IMR-90 (cell line): ENCODE measurements at regions not wholly inside any gene's neighbourhood (a gene's known extent, or its start where the extent isn't known, plus 50 kb on each side); places are given as distances from the start of the nearest gene placed in this dataset.

Source experiments
- ATAC-seq: fragments of 200-7000 bp; cut with Tn5 transposase; 2 replicates; pipeline ENCODE4 v1.9.1; 2020; ENCODE audit warnings: low read depth, mild to moderate bottlenecking, moderate library complexity
- BruUV-seq: library from RNA; stranded (reverse); fragments of 400-500 nt; replicated peaks from 2 replicates; lab custom pipeline; 2021; lab: Mats Ljungman, UMichigan
- CTCF ChIA-PET: fragments of 300-600 bp; formaldehyde crosslinking; extraction: SDS; loops from one replicate; lab custom pipeline; 2021; ENCODE audit warnings: antibody characterized with exemption; lab: Yijun Ruan, JAX
- POLR2A ChIA-PET: fragments of 300-600 bp; sonication (Branson Sonifier 250); formaldehyde crosslinking; loops from one replicate; lab custom pipeline; 2022; ENCODE audit warnings: antibody characterized with exemption; ENCODE audit not compliant: unreplicated experiment; lab: Charles Lee
- DNase-seq: peaks from one replicate; pipeline ENCODE4 v3.0.0; 2013
- H2AFZ ChIP-seq: replicated peaks from 2 replicates; pipeline ENCODE3; 2013; ENCODE audit warnings: low read length, mild to moderate bottlenecking; ENCODE audit not compliant: poor library complexity
- H2AK5ac ChIP-seq: 2 replicates; pipeline ENCODE4 v1.6.1; 2013; ENCODE audit warnings: low read depth, low read length, inconsistent platforms
- H2AK9ac ChIP-seq: replicated peaks from 2 replicates; pipeline ENCODE3; 2013; ENCODE audit warnings: mild to moderate bottlenecking, low read depth, low read length, moderate library complexity; ENCODE audit not compliant: poor library complexity
- H2BK120ac ChIP-seq: 2 replicates; pipeline ENCODE4 v1.6.1; 2013; ENCODE audit warnings: low read depth, low read length, inconsistent platforms
- H2BK15ac ChIP-seq: 3 replicates; pipeline ENCODE4 v1.6.1; 2013; ENCODE audit warnings: low read depth, low read length, inconsistent platforms
- H2BK20ac ChIP-seq: 2 replicates; pipeline ENCODE4 v1.6.1; 2013; ENCODE audit warnings: low read depth, mild to moderate bottlenecking, inconsistent platforms, low read length, moderate library complexity
- H2BK5ac ChIP-seq: 2 replicates; pipeline ENCODE4 v1.6.1; 2013; ENCODE audit warnings: mild to moderate bottlenecking, low read depth, low read length, inconsistent platforms; ENCODE audit not compliant: poor library complexity, severe bottlenecking
- H3K14ac ChIP-seq: replicated peaks from 2 replicates; pipeline ENCODE4 v1.6.1; 2013; ENCODE audit warnings: low read depth, low read length, inconsistent platforms
- H3K18ac ChIP-seq: 2 replicates; pipeline ENCODE4 v1.6.1; 2013; ENCODE audit warnings: low read depth, low read length, control low read depth
- H3K23ac ChIP-seq: 2 replicates; pipeline ENCODE4 v1.6.1; 2013; ENCODE audit warnings: low read depth, low read length, inconsistent platforms
- H3K27ac ChIP-seq: 2 replicates; pipeline ENCODE4 v1.5.1; 2013; ENCODE audit warnings: mild to moderate bottlenecking, control low read depth, low read length; ENCODE audit not compliant: insufficient read depth
- H3K27me3 ChIP-seq: 2 replicates; pipeline ENCODE4 v1.6.1; 2013; ENCODE audit warnings: low read length; ENCODE audit not compliant: control insufficient read depth, insufficient read depth
- H3K36me3 ChIP-seq: 2 replicates; pipeline ENCODE4 v1.6.1; 2013; ENCODE audit warnings: low read length, mixed read lengths; ENCODE audit not compliant: control insufficient read depth, insufficient read depth
- H3K4ac ChIP-seq: 2 replicates; pipeline ENCODE4 v1.6.1; 2013; ENCODE audit warnings: low read depth, low read length, inconsistent platforms
- H3K4me1 ChIP-seq: 2 replicates; pipeline ENCODE4 v1.6.1; 2013; ENCODE audit warnings: low read length, mixed read lengths; ENCODE audit not compliant: control insufficient read depth, insufficient read depth
- H3K4me2 ChIP-seq: 2 replicates; pipeline ENCODE4 v1.6.1; 2013; ENCODE audit warnings: low read depth, mild to moderate bottlenecking, control low read depth, low read length, moderate library complexity
- H3K4me3 ChIP-seq: 2 replicates; pipeline ENCODE4 v1.5.1; 2013; ENCODE audit warnings: low read depth, mild to moderate bottlenecking, control low read depth, low read length, moderate library complexity; ENCODE audit not compliant: insufficient read depth
- H3K56ac ChIP-seq: 2 replicates; pipeline ENCODE4 v1.6.1; 2013; ENCODE audit warnings: low read length, inconsistent platforms; ENCODE audit not compliant: insufficient read depth; ENCODE audit errors: extremely low read depth
- H3K79me1 ChIP-seq, 2 experiments: 2 replicates each; pipeline ENCODE4 v1.6.1; 2013; ENCODE audit warnings: low read length in 2 of 2, inconsistent platforms in 1 of 2, low read depth in 1 of 2
- H3K9ac ChIP-seq: 2 replicates; pipeline ENCODE4 v1.6.1; 2013; ENCODE audit warnings: low read depth, low read length, control low read depth
- H3K9me1 ChIP-seq: 2 replicates; pipeline ENCODE4 v1.6.1; 2013; ENCODE audit warnings: low read length, inconsistent platforms; ENCODE audit not compliant: insufficient read depth
- H3K9me3 ChIP-seq: 2 replicates; pipeline ENCODE4 v1.6.1; 2013; ENCODE audit warnings: low read length; ENCODE audit not compliant: control insufficient read depth, insufficient read depth
- H4K20me1 ChIP-seq: 2 replicates; pipeline ENCODE4 v1.6.1; 2013; ENCODE audit warnings: low read length, inconsistent platforms; ENCODE audit not compliant: insufficient read depth
- H4K5ac ChIP-seq: 2 replicates; pipeline ENCODE4 v1.6.1; 2013; ENCODE audit warnings: mild to moderate bottlenecking, low read depth, low read length, control low read depth
- H4K8ac ChIP-seq, 2 experiments: 2 replicates each; pipeline ENCODE4 v1.6.1; 2013; ENCODE audit warnings: low read depth in 2 of 2, low read length in 2 of 2, control low read depth in 1 of 2, inconsistent platforms in 1 of 2
- H4K91ac ChIP-seq: 2 replicates; pipeline ENCODE4 v1.6.1; 2013; ENCODE audit warnings: low read depth, low read length, inconsistent platforms; ENCODE audit not compliant: insufficient read depth
- CEBPB ChIP-seq: IDR thresholded peaks from 2 replicates; pipeline ENCODE4 v1.6.1; 2012; ENCODE audit warnings: low read depth, low read length, improper control_type of control experiment
- FOS ChIP-seq: fragments of 150-350 bp; IDR thresholded peaks from 2 replicates; pipeline ENCODE4 v1.6.1; 2016; ENCODE audit warnings: low read depth, low read length
- WGBS, 2 experiments: methylation state at CpG; one replicate each; pipeline versions ENCODE4 v1.1.5 to v1.1.7; 2013; ENCODE audit warnings: missing lambda C conversion rate in 2 of 2; ENCODE audit not compliant: insufficient read length in 1 of 2; ENCODE audit errors: extremely low coverage in 2 of 2; 5-methylcytosine and 5-hydroxymethylcytosine counted together
- dilution Hi-C: fragments of 300-500 bp; cut with HindIII; formaldehyde crosslinking; loops from one replicate; pipeline ENCODE4 v1.14.3; 2018; ENCODE audit warnings: low sequenced_read_pairs; ENCODE audit not compliant: unreplicated experiment
- in situ Hi-C: fragments of 300-500 bp; cut with MboI; formaldehyde crosslinking; loops from 3 replicates; pipeline ENCODE4 v1.14.3; 2019; ENCODE audit warnings: low sequenced_read_pairs, inconsistent platforms, mixed read lengths
- intact Hi-C: fragments of 100-400 bp; cut with micrococcal nuclease; formaldehyde crosslinking; loops from 2 replicates; pipeline ENCODE4 v1.10.0; 2022

GRCh38 chr4:141352909-141353525 is 132.3 kb downstream of the ZNF330 start:
- in situ Hi-C loops (no loop called here), intact Hi-C loops (no loop called here), dilution Hi-C loops (no loop called here)
- POLR2A ChIA-PET = interaction anchor here (0.6 kb wide), 2 partner anchors 19 to 208 kb away, joined by 3 to 7 read pairs; no protein-coding TSS in a partner anchor
- no peaks in the 10 kb centered on the region for H3K36me3 ChIP-seq
- BruUV-seq = TSS peak; percentile 99
- H2BK15ac ChIP-seq = peak overlapping the region; percentile 69; the same call in 2 of the 3 replicates
- no CpG with 5 or more reads among the region's 5 CpGs for WGBS, 2 experiments
- peak overlapping the region; percentile 98 for H2BK5ac ChIP-seq
- H3K27me3 ChIP-seq = no peaks in the 10 kb centered on the region
- H3K4ac ChIP-seq = peak overlapping the region; percentile 73
- H3K79me1 ChIP-seq = no peaks in the 10 kb centered on the region
- peak overlapping the region; percentile 77 for H3K23ac ChIP-seq
- H3K14ac ChIP-seq = peak overlapping the region; percentile 82
- H3K4me2 ChIP-seq = peak overlapping the region; percentile 84
- H3K9ac ChIP-seq = peak overlapping the region; percentile 47; the same call in 1 of the 2 replicates
- TF ChIP-seq FOS = no peak
- TF ChIP-seq CEBPB = peak; percentile 48; the same call in 1 of the 2 replicates
- peak overlapping the region; percentile 37 to 94 for H4K8ac ChIP-seq
- H3K56ac ChIP-seq = peak overlapping the region; percentile 30
- no peak overlapping the region for H2AK5ac ChIP-seq
- peak overlapping the region; percentile 90 for H2BK20ac ChIP-seq
- H2AK9ac ChIP-seq = peak overlapping the region; percentile 48
- H3K9me1 ChIP-seq = peaks cover 7% of the 10 kb centered on the region
- peak overlapping the region; percentile 13; the same call in 1 of the 2 replicates for H3K4me3 ChIP-seq
- DNase-seq = peak; percentile 89
- peak; percentile 60 for ATAC-seq
- H3K9me3 ChIP-seq = no peaks in the 10 kb centered on the region
- peak overlapping the region; percentile 81 for H2AFZ ChIP-seq
- H4K91ac ChIP-seq = peak overlapping the region; percentile 89
- peaks cover 20% of the 10 kb centered on the region for H3K4me1 ChIP-seq
- CTCF ChIA-PET = interaction anchor here (0.6 kb wide), 2 partner anchors 35 to 1590 kb away, joined by 3 to 7 read pairs; no protein-coding TSS in a partner anchor
- no peaks in the 10 kb centered on the region for H4K20me1 ChIP-seq
- H4K5ac ChIP-seq = peak overlapping the region; percentile 95
- H2BK120ac ChIP-seq = peak overlapping the region; percentile 77
- H3K18ac ChIP-seq = peak overlapping the region; percentile 98
- H3K27ac ChIP-seq = peak overlapping the region; percentile 90
